ENCODE measurements at regions not wholly inside any gene's neighbourhood (a gene's known extent, or its start where the extent isn't known, plus 50 kb on each side); places are given as distances from the start of the nearest gene placed in this dataset.
A peak's percentile ranks its signal among the peaks of the same experiment; 100 is the strongest.

DNA sequence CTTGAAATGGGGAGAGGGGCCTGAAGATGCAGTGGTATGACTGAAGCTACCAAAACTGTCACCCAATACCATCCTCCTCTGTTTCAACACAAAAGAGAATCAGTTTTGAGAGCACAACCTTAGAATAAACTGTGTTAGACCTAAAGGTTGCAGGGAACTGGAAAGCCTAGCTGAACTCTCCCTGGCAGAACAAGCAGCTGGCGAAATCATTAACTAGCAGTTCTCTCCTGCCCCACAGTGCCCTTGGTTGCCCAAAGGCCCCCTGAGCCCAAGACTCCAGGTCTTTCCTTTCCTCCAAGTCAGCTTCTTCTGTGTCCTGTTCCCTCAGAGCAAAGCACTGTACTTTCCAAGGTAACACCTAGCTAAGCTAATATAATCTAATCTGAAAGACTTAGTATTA, 135.4 kb upstream of the SLC30A5 start:
- DNase-seq, result no peak

DNA sequence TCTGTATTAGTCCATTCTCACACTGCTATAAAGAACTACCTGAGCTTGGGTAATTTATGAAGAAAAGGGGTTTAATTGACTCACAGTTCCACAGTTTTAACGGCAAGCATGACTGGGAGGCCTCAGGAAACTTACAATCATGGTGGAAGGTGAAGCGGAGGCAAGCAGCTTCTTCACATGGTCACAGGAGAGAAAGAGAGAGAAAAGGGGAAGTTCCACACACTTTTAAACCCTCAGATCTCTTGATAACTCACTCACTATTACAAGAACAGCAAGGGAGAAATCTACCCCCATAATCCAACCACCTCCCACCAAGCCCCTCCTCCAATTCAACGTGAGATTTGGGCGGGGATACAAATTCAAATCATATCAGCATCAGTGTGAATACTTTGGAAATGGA, 133.4 kb upstream of the SLC30A5 start:
- no peak for DNase-seq

DNA sequence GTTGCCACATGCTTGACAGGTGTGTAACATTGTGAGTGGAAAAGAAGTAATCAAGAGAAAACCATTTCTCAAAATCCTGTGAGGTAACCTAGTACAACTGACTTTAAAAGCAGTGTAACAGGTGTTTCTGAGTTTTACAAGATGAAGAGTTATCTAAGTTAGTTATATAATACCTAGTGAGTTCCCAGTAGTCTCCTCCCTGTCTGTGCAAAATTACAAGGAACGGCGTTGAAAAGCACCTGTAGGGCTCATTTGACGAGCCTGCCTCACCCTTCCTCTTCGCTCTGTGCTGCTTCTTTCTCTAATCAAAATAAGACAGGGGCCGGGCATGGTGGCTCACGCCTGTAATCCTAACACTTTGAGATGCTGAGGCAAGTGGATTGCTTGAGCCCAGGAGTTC, 132.9 kb upstream of the SLC30A5 start:
- DNase-seq, result no peak

DNA sequence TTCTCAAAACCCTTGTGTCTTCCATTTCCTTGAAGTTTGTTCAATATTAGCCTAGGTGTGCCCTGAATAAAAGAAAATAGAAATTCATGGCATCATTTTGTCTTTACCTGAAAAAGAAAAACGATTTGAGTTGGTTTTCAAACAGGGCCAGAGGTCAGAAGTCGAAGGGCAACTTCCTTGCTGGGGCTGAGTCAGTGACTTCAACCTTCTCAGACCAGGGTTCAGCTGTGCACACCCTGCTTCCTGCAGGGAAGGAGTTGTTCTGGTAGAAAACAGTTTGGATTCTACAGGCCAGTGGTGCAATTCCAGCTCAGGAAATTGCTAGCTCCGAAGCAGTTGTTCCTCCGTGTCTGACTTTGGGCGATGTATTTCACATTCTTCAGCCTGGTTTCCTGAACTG, 132.1 kb upstream of the SLC30A5 start:
- no peak for DNase-seq

DNA sequence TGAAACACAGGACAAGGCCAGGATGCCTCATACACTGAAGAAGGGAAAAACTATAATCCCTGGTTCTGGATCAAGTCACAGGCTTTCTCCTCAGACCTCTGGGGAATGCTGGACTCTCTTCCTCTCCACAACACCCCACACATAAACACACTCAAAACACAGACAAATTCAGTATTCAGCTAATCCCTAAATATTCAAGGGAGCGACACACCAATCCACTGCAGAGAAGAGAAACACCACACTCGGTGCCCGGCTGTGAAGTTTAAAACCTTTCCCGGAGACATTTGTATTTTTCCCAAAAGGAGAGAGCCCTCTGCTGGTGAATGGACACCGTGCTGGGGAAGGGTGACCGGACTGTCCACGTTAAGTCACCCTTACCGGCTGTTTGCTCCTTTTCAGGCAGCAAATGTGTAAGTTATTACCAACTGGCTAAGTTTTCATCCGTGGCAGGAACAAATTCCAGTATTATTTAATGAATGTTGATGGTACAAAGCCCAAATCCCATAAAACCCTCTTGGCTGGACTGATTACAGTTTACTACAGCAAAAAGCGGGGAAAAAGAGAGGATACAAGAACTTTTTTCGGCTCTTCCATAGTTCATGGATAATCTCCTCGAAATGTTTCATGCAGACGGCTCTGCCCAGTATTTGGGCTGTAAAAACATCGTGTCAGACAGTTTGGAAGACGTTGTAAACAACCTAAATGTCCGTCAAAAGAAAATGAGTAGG, 130.9 kb upstream of the SLC30A5 start:
- DNase-seq, result peak; percentile 2

DNA sequence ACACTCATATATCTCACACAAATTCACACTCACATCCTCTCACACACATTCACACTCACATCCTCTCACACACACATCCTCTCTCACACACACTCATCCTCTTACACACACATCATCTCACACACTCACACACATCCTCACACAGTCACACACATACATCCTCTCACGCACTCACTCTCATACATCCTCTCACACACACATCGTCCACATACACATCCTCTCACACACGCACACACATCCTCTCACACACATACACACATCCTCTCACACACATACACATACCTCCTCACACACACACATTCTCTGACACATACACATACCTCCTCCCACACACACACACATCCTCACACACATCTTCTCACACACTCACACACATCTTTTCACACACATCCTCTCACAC, 129.1 kb upstream of the SLC30A5 start:
- DNase-seq, result no peak

DNA sequence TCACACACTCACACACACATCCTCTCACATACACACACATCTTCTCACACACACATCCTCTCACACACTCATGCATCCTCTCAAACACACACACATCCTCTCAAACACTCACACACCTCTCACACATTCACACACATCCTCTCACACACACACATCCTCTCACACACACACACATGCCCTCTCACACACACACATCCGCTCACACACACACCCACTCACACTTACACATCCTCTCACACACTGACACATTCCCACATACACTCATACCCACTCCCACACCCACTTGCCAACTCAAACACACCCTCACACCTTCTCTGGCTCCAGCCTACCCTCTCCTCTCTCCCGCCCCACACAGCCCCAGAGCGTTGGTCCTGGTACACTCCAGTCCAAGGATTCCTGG, 127.9 kb upstream of the SLC30A5 start:
- no peak for DNase-seq

DNA sequence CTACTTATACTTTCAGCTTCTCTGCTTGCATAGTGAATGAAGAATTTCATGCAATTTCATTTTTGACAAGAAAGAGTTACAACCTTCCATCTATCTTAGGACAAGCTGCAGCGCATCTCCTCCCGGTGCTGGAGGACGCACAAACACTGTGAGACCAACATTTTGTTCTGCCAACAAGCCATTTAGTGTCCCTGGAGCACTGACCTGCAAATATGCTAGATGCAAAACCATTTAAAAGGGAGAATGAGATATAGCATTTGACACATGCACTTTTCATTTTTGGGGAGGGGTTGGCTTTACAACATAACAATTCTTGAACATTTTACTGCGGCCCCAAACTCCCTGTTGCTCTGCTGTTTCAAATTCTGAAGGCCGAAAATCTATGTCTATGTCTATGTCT, 127.2 kb upstream of the SLC30A5 start:
- DNase-seq, result no peak

DNA sequence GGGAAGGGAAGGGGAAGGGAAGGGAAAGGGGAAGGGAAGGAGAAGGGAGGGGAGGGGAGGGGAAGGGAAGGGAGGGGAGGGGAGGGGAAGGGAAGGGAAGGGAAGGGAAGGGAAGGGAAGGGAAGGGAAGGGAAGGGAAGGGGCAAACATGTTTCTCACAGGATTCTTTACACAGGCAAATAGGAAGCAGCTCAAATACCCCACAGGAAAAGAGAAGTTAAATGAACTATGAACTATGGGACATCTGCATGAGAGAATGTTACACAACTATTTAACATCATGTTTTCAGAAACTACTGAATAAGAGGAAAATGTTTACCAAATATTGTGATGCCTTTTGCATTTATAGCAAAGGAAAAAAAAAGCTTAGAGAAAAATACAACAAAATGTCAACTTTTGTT, 125.4 kb upstream of the SLC30A5 start:
- no peak for DNase-seq

DNA sequence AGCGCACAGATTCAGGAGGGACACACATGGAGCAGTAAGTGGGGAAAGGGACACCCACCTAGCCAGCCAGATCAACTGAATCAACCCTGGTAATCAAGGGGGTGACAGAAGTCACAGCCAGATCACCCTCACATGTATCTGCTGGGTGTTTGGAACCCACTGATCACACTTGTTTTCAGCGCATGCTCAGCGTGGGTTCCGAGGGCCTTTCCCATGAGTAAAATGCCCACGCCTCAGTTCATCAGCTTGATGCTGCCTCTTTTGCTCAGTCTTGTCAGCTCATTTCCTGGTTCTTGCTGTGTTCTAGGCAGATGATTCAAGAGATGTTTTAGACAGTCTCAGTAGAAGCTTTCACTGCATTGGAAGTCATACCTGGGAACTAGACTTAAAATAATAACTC, 123.2 kb upstream of the SLC30A5 start:
- no peak for DNase-seq

DNA sequence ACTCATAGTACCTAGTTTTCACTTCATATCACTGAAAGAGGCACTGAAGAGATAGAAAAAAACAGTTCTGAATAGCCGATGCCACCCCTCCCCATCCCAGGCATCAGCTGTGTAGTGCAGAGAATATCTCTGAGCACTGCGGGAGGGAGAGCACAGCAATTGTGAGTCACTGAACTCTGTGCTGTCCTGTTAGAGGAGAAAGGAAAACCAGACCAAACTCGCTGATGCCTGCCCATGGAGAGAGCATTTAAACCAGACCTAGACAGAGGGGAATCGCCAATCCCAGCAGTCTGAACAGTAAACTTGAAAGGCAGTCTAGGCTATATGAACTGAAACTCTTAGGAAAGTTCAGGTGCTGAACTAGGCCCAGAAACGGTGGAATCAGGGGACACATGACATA, 120.1 kb upstream of the SLC30A5 start:
- no peak for DNase-seq

DNA sequence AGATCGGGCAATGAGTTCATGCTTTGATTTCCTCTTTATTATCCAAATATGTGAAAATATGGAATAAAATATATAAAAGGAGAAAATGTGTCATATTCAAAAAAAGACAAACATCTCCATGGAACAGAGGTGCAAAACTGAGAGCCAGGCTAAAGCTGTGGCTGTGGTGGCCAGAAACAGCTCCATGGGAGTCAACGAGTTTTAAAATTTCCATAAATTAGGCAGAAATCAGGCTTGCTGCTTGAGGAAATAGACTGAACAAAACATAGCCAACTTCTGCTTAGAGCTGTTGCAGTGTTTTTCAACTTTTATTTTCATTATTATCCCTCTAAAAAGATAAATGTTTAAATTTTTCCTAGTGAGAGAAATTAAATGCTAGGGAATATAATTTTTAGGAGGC, 110.8 kb upstream of the SLC30A5 start:
- DNase-seq, result no peak

DNA sequence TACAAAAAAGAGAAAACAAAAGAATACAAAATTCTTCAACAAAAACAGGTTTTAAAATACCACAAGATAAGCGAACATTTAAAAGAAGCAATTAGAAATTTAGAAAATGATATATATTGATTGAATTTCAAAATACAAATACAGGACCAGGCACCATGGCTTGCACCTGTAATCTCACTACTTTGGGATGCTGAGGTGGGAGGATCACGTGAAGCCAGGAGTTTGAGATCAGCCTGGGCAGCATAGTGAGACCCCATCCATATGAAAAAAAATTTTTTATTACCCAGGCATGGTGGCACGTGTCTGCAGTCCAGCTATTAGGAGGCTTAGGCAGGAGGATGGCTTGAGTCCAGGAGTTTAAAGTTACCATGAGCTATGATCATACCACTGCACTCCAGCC, 109.9 kb upstream of the SLC30A5 start:
- DNase-seq, result no peak

DNA sequence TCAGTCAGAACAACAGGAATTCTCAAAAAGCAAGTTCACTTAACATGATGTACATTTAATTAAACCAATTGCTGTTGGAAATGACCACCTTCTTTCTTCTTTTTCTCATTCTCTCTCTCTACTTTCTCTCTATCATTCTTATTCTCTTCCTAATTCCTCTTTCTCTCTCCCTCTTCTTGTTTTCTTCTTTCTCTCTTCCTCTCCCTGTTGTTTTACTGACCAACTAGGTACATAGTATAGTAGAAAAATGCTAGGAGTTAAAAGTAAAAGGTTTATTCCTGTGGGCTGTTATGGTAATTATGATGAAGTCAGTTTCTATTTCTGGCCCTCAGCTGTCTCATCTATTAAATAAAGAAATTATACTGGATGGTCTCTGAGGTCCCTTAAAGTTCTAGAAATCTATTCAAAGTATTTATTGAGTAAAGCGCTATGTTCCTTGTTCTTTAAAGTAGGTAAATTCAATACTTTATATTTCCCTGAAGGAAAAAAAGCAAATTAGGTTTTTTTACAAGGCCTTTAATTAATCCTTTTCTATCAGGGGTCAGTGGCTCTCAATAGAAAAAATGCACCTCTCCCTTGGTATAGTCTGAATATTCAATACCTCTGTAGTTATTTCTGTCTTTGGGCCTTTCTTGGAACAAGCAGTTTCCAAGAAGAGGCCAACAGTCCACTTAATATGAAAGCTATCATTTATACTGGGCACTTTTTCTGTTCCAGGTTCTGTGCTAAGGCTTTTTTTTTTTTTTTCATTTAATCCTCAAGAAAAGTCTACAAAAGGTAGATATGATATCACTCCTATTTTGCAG, 102.3 kb upstream of the SLC30A5 start:
- no peak for DNase-seq

DNA sequence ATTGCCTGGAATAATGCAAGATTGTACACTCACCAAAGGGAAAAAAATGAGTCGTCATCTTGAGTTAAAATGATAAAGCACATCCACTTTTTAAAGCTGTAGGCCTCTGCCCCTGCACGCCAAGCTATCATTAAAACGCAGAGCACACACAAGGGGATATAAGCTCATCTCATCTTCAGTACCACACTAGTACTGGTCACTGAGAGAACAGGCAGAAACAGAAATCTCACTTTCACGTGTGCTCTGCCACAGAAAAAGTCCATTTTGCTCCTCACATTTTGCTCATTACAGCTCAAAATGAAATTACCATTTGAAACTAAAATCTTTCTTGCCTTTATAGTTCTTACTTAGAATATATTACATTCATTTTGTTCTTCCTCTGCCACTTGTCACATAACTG, 99.2 kb upstream of the SLC30A5 start:
- DNase-seq, result no peak

DNA sequence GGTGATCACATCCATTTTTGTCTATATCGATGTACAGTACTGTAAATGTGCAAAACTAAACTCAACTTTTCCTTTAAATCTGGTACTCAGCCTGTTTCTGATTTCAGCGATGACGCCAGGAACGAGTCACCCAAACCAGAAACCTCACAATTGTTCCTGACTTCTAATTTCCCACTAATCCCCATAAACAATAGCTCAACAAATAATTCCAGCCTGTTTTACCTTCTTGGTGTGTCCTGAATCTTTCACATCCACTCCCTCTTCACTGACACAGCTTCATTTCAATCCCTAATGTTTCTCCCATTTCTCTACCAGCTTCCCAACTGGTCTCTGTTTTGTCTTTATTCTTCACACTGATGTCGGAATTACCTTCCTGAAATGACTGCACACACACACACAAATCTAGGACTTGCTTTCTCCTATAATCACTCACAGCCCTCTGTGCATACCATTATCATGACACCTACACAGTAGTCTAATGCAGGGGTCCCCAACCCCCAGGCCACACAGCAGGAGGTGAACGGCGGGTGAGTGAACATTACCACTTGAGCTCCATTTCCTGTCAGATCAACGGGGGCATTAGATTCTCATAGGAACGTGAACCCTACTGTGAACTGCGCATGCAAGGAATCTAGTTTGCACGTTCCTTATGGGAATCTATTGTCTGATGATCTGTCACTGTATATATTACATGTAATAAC, 97.8 kb upstream of the SLC30A5 start:
- DNase-seq, result no peak

DNA sequence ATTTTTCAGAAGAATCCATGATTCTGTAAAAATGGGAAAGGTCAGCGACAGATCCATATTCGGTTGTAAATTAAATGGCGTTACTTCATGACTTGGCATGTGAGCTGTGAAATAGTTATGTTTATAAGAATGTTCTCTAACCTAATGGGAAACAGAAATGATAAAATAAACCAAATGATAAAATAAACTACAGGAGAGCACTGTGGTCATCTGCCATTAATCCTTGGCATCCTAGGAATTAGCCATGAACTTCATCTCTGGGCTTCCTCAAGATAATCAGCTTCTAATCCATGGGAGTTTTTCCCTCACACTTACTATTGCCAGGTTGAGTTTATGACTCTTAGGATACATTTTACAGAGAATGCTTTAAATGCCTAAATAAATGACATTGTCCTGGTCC, 94.6 kb upstream of the SLC30A5 start:
- no peak for DNase-seq

DNA sequence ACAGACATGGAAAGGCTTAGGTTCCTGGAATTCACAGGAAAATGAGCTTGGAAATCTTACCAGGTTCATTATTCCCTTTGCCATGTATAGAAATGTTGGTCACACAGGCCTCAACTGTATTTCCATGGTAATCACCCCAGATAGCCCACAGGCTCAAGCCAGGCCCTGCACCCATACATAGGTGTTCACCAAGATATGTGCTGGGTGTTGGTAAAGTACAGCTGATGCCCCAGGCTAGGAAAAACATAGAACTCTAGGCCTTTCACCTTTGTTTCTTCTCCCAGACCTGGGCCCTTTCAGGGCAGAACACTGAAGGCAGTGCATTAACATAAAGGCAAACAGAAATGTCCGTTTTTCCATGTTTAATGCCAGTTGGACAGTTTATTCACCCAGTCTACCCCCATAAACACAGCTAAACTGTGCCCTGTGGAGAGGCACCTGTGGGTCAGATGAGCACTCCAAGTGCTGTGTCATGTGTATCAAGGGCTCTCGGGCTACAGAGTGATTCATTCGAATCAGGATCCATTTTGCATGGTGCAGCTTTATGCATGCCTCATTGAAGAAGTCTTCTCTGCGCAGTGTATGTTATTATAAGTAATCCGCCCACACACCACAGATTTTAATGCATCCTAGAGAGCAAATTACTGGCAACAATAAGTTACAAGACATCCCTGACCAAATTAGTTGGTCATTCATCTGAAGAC, 93.4 kb upstream of the SLC30A5 start:
- DNase-seq, result no peak

DNA sequence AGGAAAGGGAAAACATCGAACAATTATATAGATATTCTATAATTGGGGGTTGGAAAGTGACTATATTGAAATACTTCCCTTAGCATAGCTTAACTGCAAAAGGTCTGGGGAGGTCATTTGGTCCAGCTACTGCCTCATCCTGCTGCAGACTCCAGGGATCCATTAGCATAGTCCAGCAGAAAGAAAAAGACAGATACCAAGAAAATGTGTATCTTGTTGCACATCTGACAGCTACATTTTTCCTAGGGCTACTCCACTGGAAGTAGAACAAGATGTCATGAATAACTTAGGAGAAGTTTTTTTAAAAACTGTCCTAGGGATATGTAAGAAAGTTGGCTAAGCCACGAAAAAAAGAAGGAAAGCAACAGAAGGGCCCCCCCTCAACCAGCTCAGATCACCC, 92.9 kb upstream of the SLC30A5 start:
- no peak for DNase-seq

DNA sequence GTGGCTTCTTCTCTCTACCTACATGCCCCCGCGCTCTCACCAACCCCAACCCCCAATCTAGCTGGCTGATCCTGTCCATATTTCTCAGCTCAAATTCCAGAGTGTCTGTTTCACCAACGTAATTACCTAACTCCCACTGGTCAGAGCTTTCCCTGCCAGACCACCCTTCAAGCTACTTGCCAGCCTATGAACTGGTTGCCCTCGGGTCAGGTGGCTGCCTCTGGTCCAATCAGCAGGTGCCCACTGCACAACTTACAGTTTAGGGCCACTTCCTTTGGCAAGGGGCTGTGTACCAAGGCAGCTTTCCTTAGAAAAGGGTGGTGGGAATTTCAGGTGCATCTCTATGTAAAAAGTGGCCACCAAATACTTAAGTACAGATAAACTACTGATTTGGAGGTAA, 92.2 kb upstream of the SLC30A5 start:
- no peak for DNase-seq

DNA sequence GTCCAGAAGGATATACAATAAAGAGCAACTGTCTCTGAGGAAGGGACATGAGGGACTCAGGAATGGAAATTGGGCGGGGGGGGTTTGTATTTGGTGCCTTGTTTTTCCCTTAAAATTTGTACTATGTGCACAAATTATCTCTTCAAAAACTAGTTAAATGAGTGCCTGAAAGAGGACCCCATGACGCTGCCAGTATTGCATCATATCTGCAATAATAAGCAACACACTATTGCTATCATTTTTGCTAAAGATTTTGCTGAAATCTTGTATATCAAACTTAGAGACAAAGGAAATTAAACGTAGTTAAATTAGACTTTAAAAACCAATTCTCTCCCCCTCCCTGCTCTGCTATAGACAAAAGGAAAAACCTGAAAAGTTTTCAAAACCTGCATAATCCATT, 89.7 kb upstream of the SLC30A5 start:
- DNase-seq, result no peak

DNA sequence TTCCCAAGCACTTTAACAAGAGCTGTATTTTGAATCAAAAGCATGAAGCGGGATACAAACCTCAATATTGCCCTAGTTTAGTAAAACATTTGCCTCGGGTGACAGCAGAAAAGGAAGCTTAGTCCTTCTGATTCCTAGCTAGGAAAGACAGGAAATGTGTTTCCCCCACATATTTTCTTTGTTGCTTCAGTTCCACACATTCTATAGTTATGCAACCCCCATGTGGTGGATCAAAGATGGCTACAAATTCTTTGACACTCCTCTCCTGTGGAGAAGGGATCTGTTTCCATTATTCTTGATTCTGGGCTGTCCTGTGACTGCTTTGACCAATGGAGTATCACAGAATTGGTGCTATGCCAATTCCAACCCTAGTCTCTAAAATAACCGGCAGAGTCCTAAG, 89.1 kb upstream of the SLC30A5 start:
- no peak for DNase-seq

DNA sequence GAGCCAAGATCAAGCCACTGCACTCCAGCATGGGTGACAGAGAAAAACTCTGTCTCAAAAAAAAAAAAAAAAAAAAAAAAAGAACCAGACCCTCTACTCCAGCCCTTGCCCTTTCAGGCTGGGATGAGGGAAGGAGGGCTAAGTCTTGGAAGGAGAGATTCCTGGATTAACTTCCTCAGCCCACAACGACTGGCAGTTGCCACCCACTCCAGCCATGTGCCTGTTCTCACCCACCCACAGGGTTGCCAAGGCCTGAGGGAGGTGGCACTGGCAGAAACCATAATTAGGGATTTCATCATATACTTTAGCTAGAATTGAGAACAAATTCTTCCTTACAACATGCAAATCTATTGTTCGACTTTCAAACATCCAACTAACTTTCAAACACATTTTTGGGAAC, 87.8 kb upstream of the SLC30A5 start:
- no peak for DNase-seq

DNA sequence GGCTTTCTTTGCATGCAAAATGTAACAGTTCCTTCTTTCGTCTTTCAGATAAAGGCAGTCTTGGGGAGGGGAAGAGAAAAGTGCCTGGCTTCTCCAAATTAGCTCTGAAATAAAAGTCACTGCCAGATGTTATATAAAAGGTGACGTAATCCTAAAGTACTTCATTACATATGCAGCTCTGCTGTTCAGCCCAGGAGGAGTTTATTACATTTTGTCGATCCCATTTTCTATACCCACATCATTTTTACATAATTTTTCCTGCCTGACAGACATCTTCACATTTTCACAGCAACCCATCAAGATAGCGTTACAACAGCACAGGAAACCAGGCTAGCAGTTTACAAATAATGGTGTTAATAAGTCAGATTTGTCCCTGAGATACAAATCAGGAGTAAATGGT, 86.7 kb upstream of the SLC30A5 start:
- DNase-seq, result no peak

Data from CD4-positive, alpha-beta T cell treated with Interleukin-12 subunit alpha and Interleukin-12 subunit beta, for 1 hour (primary cell).